H1 (cell line): ENCODE measurements at regions not wholly inside any gene's neighbourhood (a gene's known extent, or its start where the extent isn't known, plus 50 kb on each side); places are given as distances from the start of the nearest gene placed in this dataset.
A peak's percentile ranks its signal among the peaks of the same experiment; 100 is the strongest.

Experiments
- CTCF ChIA-PET: fragments of 300-600 bp; sonication (Branson Sonifier 250); formaldehyde crosslinking; loops from one replicate; lab custom pipeline; 2021; ENCODE audit not compliant: partially characterized antibody; lab: Charles Lee
- POLR2A ChIA-PET: fragments of 300-600 bp; sonication (Branson Sonifier 250); formaldehyde crosslinking; loops from one replicate; lab custom pipeline; 2021; ENCODE audit warnings: inconsistent platforms; ENCODE audit not compliant: partially characterized antibody; lab: Charles Lee
- DNase-seq, 2 experiments: peaks; one replicate each; pipeline versions ENCODE4 v3.0.0 to v3.0.0-alpha.2; 2010 to 2022; ENCODE audit warnings: low spot score in 2 of 2, low read depth in 1 of 2, mixed read lengths in 1 of 2
- FAIRE-seq: peaks from 2 replicates; lab custom pipeline; 2011; peaks lifted over from hg19 to GRCh38; lab: Jason Lieb, UNC
- H2AFZ ChIP-seq: 2 replicates; pipeline ENCODE4 v1.8.1; 2012; ENCODE audit warnings: low read length, inconsistent platforms
- H2AK5ac ChIP-seq: 2 replicates; pipeline ENCODE4 v1.6.1; 2013; ENCODE audit warnings: low read depth, low read length
- H2BK120ac ChIP-seq: replicated peaks from 2 replicates; pipeline ENCODE3; 2013; ENCODE audit warnings: low read depth, low read length, inconsistent platforms
- H2BK12ac ChIP-seq: 2 replicates; pipeline ENCODE4 v1.6.1; 2013; ENCODE audit warnings: low read depth, low read length
- H2BK15ac ChIP-seq: 2 replicates; pipeline ENCODE4 v1.6.1; 2013; ENCODE audit warnings: low read length
- H2BK20ac ChIP-seq: 2 replicates; pipeline ENCODE4 v1.6.1; 2013; ENCODE audit warnings: low read length
- H2BK5ac ChIP-seq: 2 replicates; pipeline ENCODE4 v1.6.1; 2013; ENCODE audit warnings: low read depth, low read length
- H3K14ac ChIP-seq: 2 replicates; pipeline ENCODE4 v1.6.1; 2013; ENCODE audit warnings: inconsistent platforms; ENCODE audit not compliant: insufficient read length
- H3K18ac ChIP-seq: 2 replicates; pipeline ENCODE4 v1.6.1; 2013; ENCODE audit warnings: low read length; ENCODE audit errors: extremely low read depth
- H3K23ac ChIP-seq: 2 replicates; pipeline ENCODE4 v1.6.1; 2013; ENCODE audit warnings: inconsistent platforms; ENCODE audit not compliant: insufficient read length
- H3K23me2 ChIP-seq: 2 replicates; pipeline ENCODE4 v1.6.1; 2013; ENCODE audit warnings: low read depth, low read length
- H3K27ac ChIP-seq: 2 replicates; pipeline ENCODE4 v1.6.1; 2011; ENCODE audit warnings: low read depth, low read length, inconsistent platforms
- H3K27me3 ChIP-seq, 4 experiments: replicated peaks in 1 of 4; 1 replicate in 1 of 4; 2 replicates in 3 of 4; pipeline versions ENCODE4 v1.6.1 to v1.8.1; 2011 to 2013; ENCODE audit warnings: low read length in 3 of 4, mild to moderate bottlenecking in 3 of 4, inconsistent platforms in 2 of 4, mixed read lengths in 2 of 4, moderate library complexity in 1 of 4; ENCODE audit not compliant: control insufficient read depth in 3 of 4, insufficient read depth in 3 of 4; ENCODE audit errors: extremely low read depth in 1 of 4
- H3K36me3 ChIP-seq, 4 experiments: 2 replicates each; pipeline versions ENCODE4 v1.6.1 to v1.8.1; 2011 to 2013; ENCODE audit warnings: mild to moderate bottlenecking in 4 of 4, low read length in 3 of 4, moderate library complexity in 2 of 4, control low read depth in 1 of 4, inconsistent platforms in 1 of 4; ENCODE audit not compliant: insufficient read depth in 4 of 4, control insufficient read depth in 2 of 4
- H3K4ac ChIP-seq: replicated peaks from 2 replicates; pipeline ENCODE3; 2013; ENCODE audit warnings: low read length, low read depth, mixed read lengths, inconsistent platforms; ENCODE audit not compliant: insufficient read length
- H3K4me1 ChIP-seq, 4 experiments: replicated peaks in 1 of 4; 1 replicate in 1 of 4; 2 replicates in 3 of 4; pipeline versions ENCODE4 v1.6.1 to v1.8.1; 2011 to 2013; ENCODE audit warnings: low read length in 3 of 4, inconsistent platforms in 2 of 4, mixed read lengths in 1 of 4; ENCODE audit not compliant: insufficient read depth in 4 of 4, control insufficient read depth in 3 of 4
- H3K4me2 ChIP-seq, 2 experiments: 2 replicates each; pipeline versions ENCODE4 v1.6.1 to v1.8.1; 2011 to 2013; ENCODE audit warnings: low read depth in 2 of 2, low read length in 2 of 2, control low read depth in 1 of 2, inconsistent platforms in 1 of 2, mild to moderate bottlenecking in 1 of 2; ENCODE audit not compliant: insufficient read depth in 1 of 2
- H3K4me3 ChIP-seq, 4 experiments: fragments of 200-600, 300-600 bp in 1 of 4; sonication (generic), shearing (Covaris generic), sonication (Bioruptor Twin) in 1 of 4; 2 replicates each; pipeline versions ENCODE4 v1.5.1 to v1.8.1; 2011 to 2016; ENCODE audit warnings: low read length in 4 of 4, low read depth in 3 of 4, control low read depth in 2 of 4, inconsistent platforms in 2 of 4, mild to moderate bottlenecking in 2 of 4, mixed read lengths in 1 of 4, moderate library complexity in 1 of 4; ENCODE audit not compliant: insufficient read depth in 2 of 4; ENCODE audit errors: extremely low read depth in 1 of 4
- H3K56ac ChIP-seq: replicated peaks from 2 replicates; pipeline ENCODE3; 2013; ENCODE audit warnings: low read depth, mild to moderate bottlenecking, mixed read lengths, low read length, inconsistent platforms; ENCODE audit not compliant: insufficient read length
- H3K79me1 ChIP-seq: 2 replicates; pipeline ENCODE4 v1.6.1; 2013; ENCODE audit warnings: low read depth, low read length, control low read depth
- H3K79me2 ChIP-seq, 2 experiments: 2 replicates each; pipeline versions ENCODE4 v1.6.1 to v1.8.1; 2012 to 2013; ENCODE audit warnings: low read length in 2 of 2, mild to moderate bottlenecking in 2 of 2, inconsistent platforms in 1 of 2; ENCODE audit not compliant: insufficient read depth in 2 of 2, control insufficient read depth in 1 of 2
- H3K9ac ChIP-seq, 4 experiments: replicated peaks in 1 of 4; 1 replicate in 1 of 4; 2 replicates in 3 of 4; pipeline versions ENCODE4 v1.6.1 to v1.8.1; 2011 to 2013; ENCODE audit warnings: low read depth in 3 of 4, low read length in 3 of 4, control low read depth in 2 of 4, mild to moderate bottlenecking in 2 of 4, moderate library complexity in 2 of 4, inconsistent platforms in 1 of 4; ENCODE audit errors: extremely low read depth in 1 of 4
- H3K9me3 ChIP-seq, 2 experiments: 2 replicates each; pipeline versions ENCODE4 v1.6.1 to v1.8.1; 2012 to 2013; ENCODE audit warnings: mild to moderate bottlenecking in 2 of 2, moderate library complexity in 2 of 2, control low read depth in 1 of 2, inconsistent platforms in 1 of 2, low read depth in 1 of 2, low read length in 1 of 2, mixed read lengths in 1 of 2; ENCODE audit not compliant: insufficient read depth in 2 of 2
- H4K20me1 ChIP-seq, 2 experiments: replicated peaks in 1 of 2; 2 replicates each; pipeline versions ENCODE3 to v1.8.1; 2011 to 2013; ENCODE audit warnings: inconsistent platforms in 2 of 2, low read length in 2 of 2, mild to moderate bottlenecking in 1 of 2; ENCODE audit not compliant: insufficient read depth in 2 of 2, control insufficient read depth in 1 of 2
- H4K5ac ChIP-seq: 2 replicates; pipeline ENCODE4 v1.6.1; 2013; ENCODE audit warnings: low read length, low read depth, mixed read lengths, inconsistent platforms; ENCODE audit not compliant: insufficient read length
- H4K8ac ChIP-seq: 2 replicates; pipeline ENCODE4 v1.8.0; 2013; ENCODE audit warnings: mild to moderate bottlenecking, moderate library complexity, low read length, inconsistent platforms; ENCODE audit not compliant: insufficient read depth; ENCODE audit errors: extremely low read depth
- H4K91ac ChIP-seq: replicated peaks from 2 replicates; pipeline ENCODE3; 2013; ENCODE audit warnings: low read length, mixed read lengths, inconsistent platforms; ENCODE audit not compliant: insufficient read length
- ATF3 ChIP-seq: IDR thresholded peaks from 2 replicates; pipeline ENCODE4 v1.6.1; 2011; ENCODE audit warnings: low read depth, mild to moderate bottlenecking, low read length; ENCODE audit not compliant: insufficient read depth
- BRCA1 ChIP-seq: IDR thresholded peaks from 2 replicates; pipeline ENCODE4 v1.6.1; 2012; ENCODE audit warnings: low read depth, low read length, improper control_type of control experiment
- EP300 ChIP-seq, 2 experiments: IDR thresholded peaks; 1 replicate in 1 of 2; 2 replicates in 1 of 2; pipeline ENCODE4 v1.6.1; 2011 to 2012; ENCODE audit warnings: low read depth in 2 of 2, low read length in 2 of 2, mild to moderate bottlenecking in 2 of 2, borderline replicate concordance in 1 of 2, inconsistent platforms in 1 of 2, moderate library complexity in 1 of 2
- MAX ChIP-seq: IDR thresholded peaks from 2 replicates; pipeline ENCODE4 v1.6.1; 2012; ENCODE audit warnings: inconsistent platforms
- RAD21 ChIP-seq, 2 experiments: IDR thresholded peaks in 1 of 2; conservative IDR thresholded peaks in 1 of 2; 2 replicates each; pipeline ENCODE4 v1.6.1; 2011; ENCODE audit warnings: low read depth in 2 of 2, low read length in 2 of 2, improper control_type of control experiment in 1 of 2, inconsistent platforms in 1 of 2, mild to moderate bottlenecking in 1 of 2, moderate library complexity in 1 of 2
- SP2 ChIP-seq: IDR thresholded peaks from 2 replicates; pipeline ENCODE4 v1.6.1; 2012; ENCODE audit warnings: mild to moderate bottlenecking, low read length, inconsistent platforms
- WGBS, 2 experiments: shearing (Covaris generic) in 1 of 2; methylation state at CpG; one replicate each; pipeline versions ENCODE4 v1.1.6 to v1.1.7; 2013 to 2015; ENCODE audit warnings: low lambda C conversion rate in 2 of 2, mixed read lengths in 2 of 2, inconsistent platforms in 1 of 2, low coverage in 1 of 2, missing lambda C conversion rate in 1 of 2; ENCODE audit not compliant: insufficient replicate concordance in 2 of 2, insufficient coverage in 1 of 2, insufficient read length in 1 of 2; ENCODE audit errors: extremely low coverage in 1 of 2, missing lambda C conversion rate in 1 of 2; 5-methylcytosine and 5-hydroxymethylcytosine counted together
- TF ChIP-seq, protein P1 (sequence below), 3 experiments: IDR thresholded peaks; 1 replicate in 2 of 3; 2 replicates in 1 of 3; pipeline versions ENCODE4 v1.5.1 to v1.6.1; 2011; ENCODE audit warnings: low read length in 3 of 3, mild to moderate bottlenecking in 3 of 3, inconsistent platforms in 2 of 3, low read depth in 1 of 3, moderate library complexity in 1 of 3; ENCODE audit not compliant: insufficient read depth in 1 of 3; ENCODE audit errors: control extremely low read depth in 1 of 3
- TF ChIP-seq, protein P2 (sequence below): IDR thresholded peaks from 2 replicates; pipeline ENCODE4 v1.6.1; 2012; ENCODE audit warnings: inconsistent platforms

GRCh38 chrX:11944501-11944900 is 186.5 kb downstream of the MSL3 start:
- H2BK5ac ChIP-seq, result no peak overlapping the region
- no peak overlapping the region for H4K5ac ChIP-seq
- H3K79me2 ChIP-seq, result no peaks in the 10 kb centered on the region
- no peaks in the 10 kb centered on the region for H3K27me3 ChIP-seq
- H3K23ac ChIP-seq, result no peak overlapping the region
- H4K8ac ChIP-seq, result no peak overlapping the region
- DNase-seq (peak; percentile 33 to 45), FAIRE-seq (peak; percentile 85)
- no peak overlapping the region for H2BK15ac ChIP-seq
- no peak overlapping the region for H2BK12ac ChIP-seq
- no peaks in the 10 kb centered on the region for H4K20me1 ChIP-seq
- H3K14ac ChIP-seq, result no peak overlapping the region
- POLR2A ChIA-PET, result no interaction called here
- H4K91ac ChIP-seq, result no peak overlapping the region
- H2AFZ ChIP-seq, result peak overlapping the region; percentile 98
- no peaks in the 10 kb centered on the region for H3K36me3 ChIP-seq
- H3K4ac ChIP-seq, result no peak overlapping the region
- no peak overlapping the region for H2AK5ac ChIP-seq
- no peak overlapping the region for H3K4me2 ChIP-seq
- no peaks in the 10 kb centered on the region for H3K4me1 ChIP-seq
- no peak overlapping the region for H2BK20ac ChIP-seq
- CTCF ChIA-PET, result interaction anchor here (0.7 to 1.9 kb wide), 7 partner anchors 9 to 156 kb away, joined by 3 to 7 read pairs (median 4); no protein-coding TSS in a partner anchor
- no peak overlapping the region for H3K56ac ChIP-seq
- H3K27ac ChIP-seq, result no peak overlapping the region
- H3K18ac ChIP-seq, result no peak overlapping the region
- no peak overlapping the region for H2BK120ac ChIP-seq
- no peaks in the 10 kb centered on the region for H3K9me3 ChIP-seq
- no peaks in the 10 kb centered on the region for H3K79me1 ChIP-seq
- 37% methylated on average over 5 of the region's 5 CpGs; no CpG with 5 or more reads in 1 of the 2 experiments for WGBS, 2 experiments
- H3K9ac ChIP-seq, result no peak overlapping the region
- H3K23me2 ChIP-seq, result no peaks in the 10 kb centered on the region
- H3K4me3 ChIP-seq, result no peak overlapping the region
- no peak for TF ChIP-seq EP300 (IDR thresholded peaks at IDR 0.05; ENCODE audit: borderline replicate concordance in 1 of 2, low read depth in 2 of 2, low read length in 2 of 2)
- no peak for TF ChIP-seq BRCA1
- peak; percentile 53 to 62 for TF ChIP-seq RAD21 (IDR thresholded peaks at IDR 0.05 in 1 of 2, conservative IDR thresholded peaks at IDR 0.05 in 1 of 2; ENCODE audit: low read depth in 2 of 2, low read length in 2 of 2)
- no peak for TF ChIP-seq ATF3
- no peak for TF ChIP-seq SP2
- peak; percentile 59 for TF ChIP-seq MAX
- TF ChIP-seq, protein P1, sequence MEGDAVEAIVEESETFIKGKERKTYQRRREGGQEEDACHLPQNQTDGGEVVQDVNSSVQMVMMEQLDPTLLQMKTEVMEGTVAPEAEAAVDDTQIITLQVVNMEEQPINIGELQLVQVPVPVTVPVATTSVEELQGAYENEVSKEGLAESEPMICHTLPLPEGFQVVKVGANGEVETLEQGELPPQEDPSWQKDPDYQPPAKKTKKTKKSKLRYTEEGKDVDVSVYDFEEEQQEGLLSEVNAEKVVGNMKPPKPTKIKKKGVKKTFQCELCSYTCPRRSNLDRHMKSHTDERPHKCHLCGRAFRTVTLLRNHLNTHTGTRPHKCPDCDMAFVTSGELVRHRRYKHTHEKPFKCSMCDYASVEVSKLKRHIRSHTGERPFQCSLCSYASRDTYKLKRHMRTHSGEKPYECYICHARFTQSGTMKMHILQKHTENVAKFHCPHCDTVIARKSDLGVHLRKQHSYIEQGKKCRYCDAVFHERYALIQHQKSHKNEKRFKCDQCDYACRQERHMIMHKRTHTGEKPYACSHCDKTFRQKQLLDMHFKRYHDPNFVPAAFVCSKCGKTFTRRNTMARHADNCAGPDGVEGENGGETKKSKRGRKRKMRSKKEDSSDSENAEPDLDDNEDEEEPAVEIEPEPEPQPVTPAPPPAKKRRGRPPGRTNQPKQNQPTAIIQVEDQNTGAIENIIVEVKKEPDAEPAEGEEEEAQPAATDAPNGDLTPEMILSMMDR (IDR thresholded peaks at IDR 0.05; ENCODE audit: control extremely low read depth in 1 of 3, insufficient read depth in 1 of 3, low read depth in 1 of 3, low read length in 3 of 3), result peak; percentile 47 to 73 (median 57)
- TF ChIP-seq, protein P2, sequence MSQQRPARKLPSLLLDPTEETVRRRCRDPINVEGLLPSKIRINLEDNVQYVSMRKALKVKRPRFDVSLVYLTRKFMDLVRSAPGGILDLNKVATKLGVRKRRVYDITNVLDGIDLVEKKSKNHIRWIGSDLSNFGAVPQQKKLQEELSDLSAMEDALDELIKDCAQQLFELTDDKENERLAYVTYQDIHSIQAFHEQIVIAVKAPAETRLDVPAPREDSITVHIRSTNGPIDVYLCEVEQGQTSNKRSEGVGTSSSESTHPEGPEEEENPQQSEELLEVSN, result peak; percentile 72
